ENCODE measurements at regions not wholly inside any gene's neighbourhood (a gene's known extent, or its start where the extent isn't known, plus 50 kb on each side); places are given as distances from the start of the nearest gene placed in this dataset.
"Not testable (repeated sequence)": the region's sequence is repeated elsewhere in the genome, so short reads cannot be mapped to it uniquely, and the experiment has no call there.

DNA sequence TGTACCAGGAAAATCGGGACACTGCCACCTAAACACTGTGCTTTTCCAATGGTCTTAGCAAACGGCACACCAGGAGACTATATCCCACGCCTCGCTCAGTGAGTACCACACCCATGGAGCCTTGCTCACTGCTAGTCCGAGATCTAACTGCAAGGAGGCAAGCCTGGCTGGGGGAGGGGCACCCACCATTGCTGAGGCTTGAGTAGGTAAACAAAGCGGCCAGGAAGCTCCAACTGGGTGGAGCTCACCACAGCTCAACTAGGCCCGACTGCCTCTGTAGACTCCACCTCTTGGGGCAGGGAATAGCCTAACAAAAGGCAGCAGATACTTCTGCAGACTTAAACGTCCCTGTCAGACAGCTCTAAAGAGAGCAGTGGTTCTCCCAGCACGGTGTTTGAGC, 1216.6 kb downstream of the STIM2 start:
- H3K4me1 Mint-ChIP-seq; ATAC-seq; CTCF ChIA-PET; H3K36me3 Mint-ChIP-seq; DNase-seq; H3K4me3 Mint-ChIP-seq; H3K9me3 Mint-ChIP-seq (ENCODE audit: low read depth); H3K27ac Mint-ChIP-seq; H3K27me3 Mint-ChIP-seq: not testable (repeated sequence)

DNA sequence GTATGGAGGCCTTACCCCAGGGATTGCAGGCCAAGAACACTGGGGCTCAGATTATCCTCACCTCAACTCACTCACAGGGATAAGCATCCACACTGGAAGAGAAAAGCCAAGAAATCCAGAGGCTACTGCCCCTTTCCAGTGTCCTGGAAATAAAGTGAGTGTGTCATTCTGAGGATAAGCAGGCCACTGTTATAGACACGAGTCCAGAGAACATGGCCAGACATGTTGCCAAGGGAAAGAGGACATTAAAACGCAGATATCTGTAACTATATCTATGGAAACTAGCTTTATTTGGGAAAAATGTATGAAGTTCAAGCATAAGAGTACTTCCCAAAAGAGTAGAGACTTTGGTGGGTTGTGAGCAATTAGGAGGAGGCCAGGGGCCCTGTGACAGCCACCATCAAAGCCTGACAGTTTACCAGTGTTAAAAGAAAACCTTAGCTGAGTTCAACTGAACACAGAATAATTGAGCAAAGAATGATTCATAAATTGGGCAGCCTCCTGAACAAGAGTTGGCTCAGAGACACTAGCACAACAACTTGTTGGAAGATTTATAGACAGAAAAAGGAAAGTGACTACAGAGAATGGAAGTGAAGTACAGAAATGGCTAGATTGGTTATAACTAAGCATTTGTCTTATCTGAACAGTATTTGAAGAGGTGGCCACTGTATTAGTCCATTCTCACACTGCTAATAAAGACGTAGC, 1222.2 kb downstream of the STIM2 start:
- no peak for DNase-seq
- H3K4me3 Mint-ChIP-seq = no peak overlapping the region
- no peak for ATAC-seq
- no peaks in the 10 kb centered on the region for H3K27me3 Mint-ChIP-seq
- H3K4me1 Mint-ChIP-seq = no peaks in the 10 kb centered on the region
- no peak overlapping the region for H3K27ac Mint-ChIP-seq
- H3K9me3 Mint-ChIP-seq (ENCODE audit: low read depth) = peaks cover 15% of the 10 kb centered on the region
- no peaks in the 10 kb centered on the region for H3K36me3 Mint-ChIP-seq
- CTCF ChIA-PET = no interaction called here

DNA sequence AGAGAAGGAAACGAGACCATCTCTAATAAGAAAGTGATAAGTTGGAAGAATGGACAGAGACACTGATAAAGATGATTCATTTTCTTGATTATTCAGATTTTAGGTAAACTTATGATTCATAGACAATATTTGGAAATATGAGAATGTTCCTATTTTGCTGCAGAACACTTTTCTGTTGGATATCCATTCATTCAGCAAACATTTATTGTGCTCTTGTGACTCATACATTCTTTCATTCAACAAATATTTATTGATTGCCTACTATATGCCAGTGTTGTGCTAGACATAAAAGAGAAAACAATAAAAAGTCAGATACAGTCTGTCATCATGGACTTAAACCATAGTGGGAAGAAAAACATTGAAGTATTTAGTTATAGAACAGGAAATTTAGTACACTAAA, 1232.0 kb downstream of the STIM2 start:
- Mint-ChIP-seq H3K36me3 (no peaks in the 10 kb centered on the region), H3K27ac (no peak overlapping the region), H3K9me3 (ENCODE audit: low read depth) (peaks cover 4% of the 10 kb centered on the region), H3K27me3 (no peaks in the 10 kb centered on the region), H3K4me1 (no peaks in the 10 kb centered on the region), H3K4me3 (no peak overlapping the region)
- CTCF ChIA-PET = no interaction called here
- DNase-seq = no peak
- ATAC-seq = no peak

DNA sequence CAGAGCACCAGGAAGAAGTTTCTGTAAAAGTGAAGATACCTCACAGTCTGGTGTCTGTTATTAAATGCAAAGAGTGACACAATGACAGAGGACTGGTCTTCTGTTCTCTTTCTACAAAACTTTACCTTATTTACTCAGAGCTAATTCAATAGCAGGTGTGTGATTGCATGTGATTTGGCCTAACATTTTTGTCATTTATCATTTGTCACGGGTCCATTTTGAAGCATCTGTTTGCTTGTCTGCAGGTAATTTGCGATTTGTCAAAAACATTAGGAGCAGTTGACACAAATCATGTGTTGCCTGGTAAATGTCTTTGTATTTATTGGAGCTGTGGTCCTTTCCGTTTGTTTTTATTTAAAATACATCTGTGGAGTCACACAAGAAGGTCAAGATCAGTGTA, 1232.4 kb downstream of the STIM2 start:
- peaks cover 4% of the 10 kb centered on the region for H3K9me3 Mint-ChIP-seq (ENCODE audit: low read depth)
- H3K27ac Mint-ChIP-seq = no peak overlapping the region
- H3K4me1 Mint-ChIP-seq = no peaks in the 10 kb centered on the region
- no peaks in the 10 kb centered on the region for H3K36me3 Mint-ChIP-seq
- DNase-seq (no peak), ATAC-seq (no peak)
- H3K4me3 Mint-ChIP-seq = no peak overlapping the region
- CTCF ChIA-PET = no interaction called here
- H3K27me3 Mint-ChIP-seq = no peaks in the 10 kb centered on the region

DNA sequence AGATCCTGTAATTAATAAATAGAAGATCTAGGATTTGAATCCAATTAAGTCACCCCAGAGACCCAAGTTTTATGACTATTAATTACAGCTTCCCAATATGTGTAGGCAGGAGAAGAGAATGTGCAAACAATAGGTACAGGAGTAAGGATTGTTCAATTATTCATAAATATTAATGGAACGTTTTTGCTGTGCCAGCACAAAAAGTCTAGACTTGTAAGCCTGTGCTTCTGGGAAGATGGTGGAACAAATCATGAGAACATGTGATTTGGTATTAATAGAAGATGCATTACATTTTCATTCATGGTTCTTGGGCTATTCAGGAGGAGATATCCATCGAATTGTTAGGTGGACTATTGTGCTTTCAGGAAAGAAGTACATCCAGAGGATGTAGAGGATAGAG, 1240.9 kb downstream of the STIM2 start:
- Mint-ChIP-seq H3K9me3 (ENCODE audit: low read depth) (peaks cover 4% of the 10 kb centered on the region), H3K36me3 (no peaks in the 10 kb centered on the region), H3K27ac (no peak overlapping the region), H3K4me3 (no peak overlapping the region), H3K4me1 (no peaks in the 10 kb centered on the region), H3K27me3 (no peaks in the 10 kb centered on the region)
- CTCF ChIA-PET = no interaction called here
- DNase-seq (no peak), ATAC-seq (no peak)

DNA sequence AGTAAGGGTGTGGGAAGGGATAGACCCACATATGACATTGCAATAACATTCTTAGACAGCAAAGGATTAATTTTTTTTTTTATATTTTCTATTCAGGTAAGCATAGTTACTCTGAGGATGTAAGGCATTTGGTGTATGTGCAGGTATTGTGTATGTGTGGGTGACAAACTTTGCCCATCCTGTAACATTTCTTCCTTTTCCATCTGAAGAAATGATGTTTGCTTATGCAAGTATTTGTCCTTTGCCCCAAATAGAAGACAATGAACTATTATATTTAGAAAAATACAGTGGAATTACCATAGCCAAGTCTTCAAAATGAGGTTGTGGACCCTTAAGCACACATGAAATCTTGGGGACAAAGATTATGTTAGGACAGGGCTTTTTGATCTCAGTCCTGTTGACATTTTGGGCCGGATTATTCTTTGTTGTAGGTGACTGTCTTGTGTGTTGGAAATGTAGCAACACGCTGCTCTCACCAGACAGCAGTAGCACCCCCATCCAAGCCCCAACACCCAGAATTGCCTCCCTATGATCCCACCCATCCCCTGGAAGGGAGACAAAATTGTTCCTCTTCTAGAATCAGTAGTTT, 1244.7 kb downstream of the STIM2 start:
- Mint-ChIP-seq H3K27ac (no peak overlapping the region), H3K4me3 (no peak overlapping the region), H3K36me3 (no peaks in the 10 kb centered on the region), H3K4me1 (no peaks in the 10 kb centered on the region), H3K27me3 (no peaks in the 10 kb centered on the region), H3K9me3 (ENCODE audit: low read depth) (peaks cover 4% of the 10 kb centered on the region)
- ATAC-seq = no peak
- no peak for DNase-seq
- CTCF ChIA-PET = no interaction called here

DNA sequence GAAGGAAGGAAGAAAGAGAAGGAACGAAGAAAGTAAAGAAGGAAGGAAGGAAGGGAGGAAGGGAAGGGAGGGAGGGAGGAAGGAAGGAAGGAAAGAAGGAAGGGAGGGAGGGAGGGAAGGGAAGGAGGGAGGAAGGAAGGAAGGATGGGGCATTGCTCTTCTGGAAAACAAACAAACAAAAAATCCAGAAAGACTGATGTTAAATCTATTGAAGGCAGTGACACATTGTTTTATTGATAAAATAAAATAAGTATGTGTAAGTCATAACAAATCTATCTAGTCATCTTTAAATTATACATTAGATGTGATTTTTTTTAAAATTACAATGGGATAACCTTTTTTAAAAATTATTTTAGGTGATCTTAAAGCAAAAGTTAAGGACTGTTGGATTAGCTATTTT, 1245.5 kb downstream of the STIM2 start:
- CTCF ChIA-PET = no interaction called here
- H3K9me3 Mint-ChIP-seq (ENCODE audit: low read depth) = peaks cover 4% of the 10 kb centered on the region
- no peak overlapping the region for H3K4me3 Mint-ChIP-seq
- ATAC-seq (no peak), DNase-seq (no peak)
- no peaks in the 10 kb centered on the region for H3K27me3 Mint-ChIP-seq
- no peaks in the 10 kb centered on the region for H3K4me1 Mint-ChIP-seq
- H3K27ac Mint-ChIP-seq = no peak overlapping the region
- H3K36me3 Mint-ChIP-seq = no peaks in the 10 kb centered on the region

DNA sequence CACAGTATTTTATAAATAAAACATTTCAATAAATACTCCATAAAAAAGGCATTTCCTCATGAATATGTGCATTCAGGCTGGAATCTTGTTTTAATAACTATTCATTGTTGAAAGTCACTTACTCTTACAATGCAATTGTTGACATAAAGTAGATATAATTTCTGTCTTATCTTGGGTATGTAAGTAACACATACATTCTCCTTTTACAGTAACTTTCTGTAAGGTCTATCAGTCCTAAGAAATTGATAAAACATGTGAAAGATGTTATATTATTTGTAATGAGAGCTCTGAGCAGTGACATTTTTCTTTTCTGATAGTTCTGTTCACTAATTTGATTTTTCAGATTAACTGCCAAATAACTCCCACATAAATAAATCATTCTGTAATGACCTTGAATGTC, 1249.2 kb downstream of the STIM2 start:
- no peaks in the 10 kb centered on the region for H3K36me3 Mint-ChIP-seq
- CTCF ChIA-PET = no interaction called here
- H3K27me3 Mint-ChIP-seq = no peaks in the 10 kb centered on the region
- no peak for DNase-seq
- H3K9me3 Mint-ChIP-seq (ENCODE audit: low read depth) = peaks cover 4% of the 10 kb centered on the region
- H3K4me1 Mint-ChIP-seq = no peaks in the 10 kb centered on the region
- no peak for ATAC-seq
- no peak overlapping the region for H3K27ac Mint-ChIP-seq
- no peak overlapping the region for H3K4me3 Mint-ChIP-seq

DNA sequence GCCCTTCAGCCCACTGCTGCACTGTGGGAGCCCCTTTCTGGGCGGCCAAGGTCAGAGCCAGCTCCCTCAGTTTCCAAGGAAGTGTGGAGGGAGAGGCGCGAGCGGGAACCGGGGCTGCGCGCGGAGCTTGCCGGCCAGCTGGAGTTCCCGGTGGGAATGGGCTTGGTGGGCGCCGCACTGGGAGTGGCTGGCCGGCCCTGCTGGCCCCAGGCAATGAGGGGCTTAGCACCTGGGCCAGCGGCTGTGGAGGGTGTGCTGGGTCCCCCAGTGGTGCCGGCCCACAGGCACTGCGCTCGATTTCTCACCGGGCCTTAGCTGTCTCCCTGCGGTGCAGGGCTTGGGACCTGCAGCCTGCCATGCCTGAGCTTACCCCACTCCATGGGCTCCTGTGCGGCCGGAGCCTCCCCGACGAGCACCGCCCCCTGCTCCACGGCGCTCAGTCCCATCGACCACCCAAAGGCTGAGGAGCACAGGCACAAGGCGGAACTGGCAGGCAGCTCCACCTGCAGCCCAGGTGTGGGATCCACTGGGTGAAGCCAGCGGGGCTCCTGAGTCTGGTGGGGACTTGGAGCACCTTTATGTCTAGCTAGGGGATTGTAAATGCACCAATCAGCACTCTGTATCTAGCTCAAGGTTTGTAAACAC, 1252.2 kb downstream of the STIM2 start:
- DNase-seq, H3K36me3 Mint-ChIP-seq, CTCF ChIA-PET: not testable (repeated sequence)

DNA sequence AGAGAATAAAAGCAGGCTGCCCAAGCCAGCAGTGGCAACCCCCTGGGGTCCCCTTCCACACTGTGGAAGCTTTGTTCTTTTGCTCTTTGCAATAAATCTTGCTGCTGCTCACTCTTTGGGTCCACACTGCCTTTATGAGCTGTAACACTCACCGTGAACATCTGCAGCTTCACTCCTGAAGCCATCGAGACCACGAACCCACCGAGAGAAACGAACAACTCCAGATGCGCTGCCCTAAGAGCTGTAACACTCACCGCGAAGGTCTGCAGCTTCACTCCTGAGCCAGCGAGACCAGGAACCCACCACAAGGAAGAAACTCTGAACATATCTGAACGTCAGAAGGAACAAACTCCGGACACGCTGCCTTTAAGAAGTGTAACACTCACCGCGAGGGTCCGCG, 1252.9 kb downstream of the STIM2 start:
- ATAC-seq, H3K27me3 Mint-ChIP-seq, DNase-seq, H3K4me1 Mint-ChIP-seq, H3K27ac Mint-ChIP-seq, CTCF ChIA-PET, H3K36me3 Mint-ChIP-seq, H3K4me3 Mint-ChIP-seq: not testable (repeated sequence)
- H3K9me3 Mint-ChIP-seq (ENCODE audit: low read depth) = peaks cover 14% of the 10 kb centered on the region

More for the DNA sequence above, 1252.2 kb downstream of the STIM2 start:
- not testable (repeated sequence) for H3K4me3 Mint-ChIP-seq; H3K27ac Mint-ChIP-seq; H3K27me3 Mint-ChIP-seq; H3K4me1 Mint-ChIP-seq; ATAC-seq; H3K9me3 Mint-ChIP-seq (ENCODE audit: low read depth)

DNA sequence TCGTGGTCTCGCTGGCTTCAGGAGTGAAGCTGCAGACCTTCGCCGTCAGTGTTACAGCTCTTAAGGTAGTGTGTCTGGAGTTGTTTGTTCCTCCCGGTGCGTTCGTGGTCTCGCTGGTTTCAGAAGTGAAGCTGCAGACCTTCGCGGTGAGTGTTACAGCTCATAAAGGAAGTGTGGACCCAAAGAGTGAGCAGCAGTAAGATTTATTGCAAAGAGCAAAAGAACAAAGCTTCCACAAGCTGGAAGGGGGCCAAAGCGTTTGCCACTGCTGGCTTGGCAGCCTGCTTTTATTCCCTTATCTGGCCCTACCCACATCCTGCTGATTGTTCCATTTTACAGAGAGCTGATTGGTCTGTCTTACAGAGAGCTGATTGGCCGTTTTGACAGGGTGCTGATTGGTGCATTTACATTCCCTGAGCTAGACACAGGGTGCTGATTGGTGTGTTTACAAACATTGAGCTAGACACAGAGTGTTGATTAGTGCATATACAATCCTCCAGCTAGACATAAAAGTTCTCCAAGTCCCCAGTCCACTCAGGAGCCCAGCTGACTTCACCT, 1256.0 kb downstream of the STIM2 start:
- DNase-seq, ATAC-seq, H3K4me3 Mint-ChIP-seq, H3K4me1 Mint-ChIP-seq, H3K36me3 Mint-ChIP-seq, CTCF ChIA-PET, H3K27ac Mint-ChIP-seq, H3K27me3 Mint-ChIP-seq: not testable (repeated sequence)
- H3K9me3 Mint-ChIP-seq (ENCODE audit: low read depth) = peaks cover 14% of the 10 kb centered on the region

DNA sequence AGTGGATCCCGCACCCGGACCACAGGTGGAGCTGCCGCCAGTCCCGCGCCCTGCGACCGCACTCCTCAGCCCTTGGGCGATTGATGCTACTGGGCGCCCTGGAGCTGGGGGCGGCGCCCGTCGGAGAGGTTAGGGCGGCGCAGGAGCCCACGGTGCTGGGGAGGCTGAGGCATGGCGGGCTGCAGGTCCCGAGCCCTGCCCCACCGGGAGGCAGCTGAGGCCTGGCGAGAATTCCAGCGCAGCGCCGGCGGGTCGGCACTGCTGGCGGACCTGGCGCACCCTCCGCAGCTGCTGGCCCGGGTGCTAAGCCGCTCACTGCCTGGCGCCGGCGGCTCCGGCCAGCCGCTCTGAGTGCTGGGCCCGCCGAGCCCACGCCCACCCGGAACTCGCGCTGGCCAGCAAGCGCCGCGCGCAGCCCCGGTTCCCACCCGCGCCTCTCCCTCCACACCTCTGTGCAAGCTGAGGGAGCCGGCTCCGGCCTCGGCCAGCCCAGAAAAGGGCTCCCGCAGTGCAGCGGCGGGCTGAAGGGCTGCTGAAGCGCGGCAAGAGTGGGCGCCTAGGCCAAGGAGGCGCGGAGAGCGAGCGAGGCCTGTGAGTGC, 1256.5 kb downstream of the STIM2 start:
- H3K36me3 Mint-ChIP-seq = peaks cover 1% of the 10 kb centered on the region
- no peaks in the 10 kb centered on the region for H3K27me3 Mint-ChIP-seq
- H3K27ac Mint-ChIP-seq = no peak overlapping the region
- CTCF ChIA-PET = no interaction called here
- H3K9me3 Mint-ChIP-seq (ENCODE audit: low read depth) = peaks cover 14% of the 10 kb centered on the region
- ATAC-seq = no peak
- no peaks in the 10 kb centered on the region for H3K4me1 Mint-ChIP-seq
- no peak for DNase-seq
- H3K4me3 Mint-ChIP-seq = no peak overlapping the region

DNA sequence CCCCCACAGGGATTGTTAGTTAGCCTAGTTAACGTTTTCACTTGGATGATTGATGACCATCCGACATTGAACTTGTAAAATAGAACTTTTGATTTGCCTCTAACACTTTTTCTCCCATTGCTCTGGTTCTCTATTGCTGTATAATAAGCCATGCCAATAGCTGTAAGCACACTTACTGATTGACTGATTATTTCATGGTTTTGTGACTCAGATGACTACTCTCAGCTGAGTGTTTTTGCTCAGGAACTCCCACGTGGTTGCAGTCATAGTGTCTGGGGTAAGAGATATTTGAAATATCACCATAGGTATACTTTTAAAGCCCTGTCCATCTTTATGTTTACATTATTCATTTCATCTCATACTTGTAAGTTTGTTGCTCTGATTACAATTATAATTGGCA, 1285.5 kb downstream of the STIM2 start:
- Mint-ChIP-seq H3K4me1 (no peaks in the 10 kb centered on the region), H3K4me3 (no peak overlapping the region), H3K27ac (no peak overlapping the region), H3K36me3 (no peaks in the 10 kb centered on the region), H3K9me3 (ENCODE audit: low read depth) (peaks cover 8% of the 10 kb centered on the region), H3K27me3 (no peaks in the 10 kb centered on the region)
- DNase-seq (no peak), ATAC-seq (no peak)
- CTCF ChIA-PET = no interaction called here

DNA sequence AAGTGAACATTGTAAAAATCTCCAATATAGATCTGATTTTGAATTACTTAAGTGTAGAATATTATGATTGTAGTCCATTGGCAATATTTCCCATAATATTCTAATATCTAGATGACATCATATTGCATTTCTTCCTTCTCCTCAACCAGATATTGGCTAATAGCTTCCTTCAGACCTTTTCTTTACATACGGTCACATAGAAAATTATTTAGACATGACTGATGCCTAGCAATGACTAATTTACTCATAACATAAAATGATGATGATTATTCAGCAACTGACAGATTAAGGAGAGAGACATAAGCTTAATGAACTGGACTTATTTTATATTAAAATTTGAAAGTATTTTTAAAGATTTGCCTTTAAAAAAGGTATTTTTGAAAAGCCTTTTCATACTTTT, 1287.6 kb downstream of the STIM2 start:
- H3K9me3 Mint-ChIP-seq (ENCODE audit: low read depth) = peaks cover 4% of the 10 kb centered on the region
- no peaks in the 10 kb centered on the region for H3K27me3 Mint-ChIP-seq
- H3K4me3 Mint-ChIP-seq = no peak overlapping the region
- CTCF ChIA-PET = no interaction called here
- no peak overlapping the region for H3K27ac Mint-ChIP-seq
- ATAC-seq (no peak), DNase-seq (no peak)
- no peaks in the 10 kb centered on the region for H3K36me3 Mint-ChIP-seq
- no peaks in the 10 kb centered on the region for H3K4me1 Mint-ChIP-seq
